HepG2 (cell line): ENCODE measurements at regions not wholly inside any gene's neighbourhood (a gene's known extent, or its start where the extent isn't known, plus 50 kb on each side); places are given as distances from the start of the nearest gene placed in this dataset.

Experiments used
- CREB1 ChIP-seq, 2 experiments: fragments of 450-650 bp in 1 of 2; IDR thresholded peaks; 2 replicates each; pipeline ENCODE4 v1.6.1; 2016 to 2017; ENCODE audit warnings: control low read depth in 1 of 2, mild to moderate bottlenecking in 1 of 2, missing compliant biosample characterization in 1 of 2, missing genetic modification characterization in 1 of 2
- HOXA7 ChIP-seq: sonication (generic); formaldehyde crosslinking; IDR thresholded peaks from 2 replicates; pipeline ENCODE4 v1.8.1; 2022; ENCODE audit warnings: mild to moderate bottlenecking, missing genetic modification reagents, moderate library complexity
- IRF2 ChIP-seq: IDR thresholded peaks from 2 replicates; pipeline ENCODE4 v1.6.1; 2018; ENCODE audit warnings: missing genetic modification reagents, missing compliant biosample characterization
- NFE2 ChIP-seq: sonication (generic); formaldehyde crosslinking; IDR thresholded peaks from 2 replicates; pipeline ENCODE4 v1.4.0; 2020; ENCODE audit warnings: missing genetic modification reagents
- PCBP1 ChIP-seq: fragments of 200-400 bp; formaldehyde crosslinking; IDR thresholded peaks from 2 replicates; pipeline ENCODE4 v1.6.1; 2017; ENCODE audit warnings: mild to moderate bottlenecking, low read depth, low read length, borderline replicate concordance
- PITX1 ChIP-seq: sonication (generic); formaldehyde crosslinking; IDR thresholded peaks from 2 replicates; pipeline ENCODE4 v1.5.1; 2020; ENCODE audit warnings: mild to moderate bottlenecking, missing genetic modification reagents
- RNF2 ChIP-seq: fragments of 450-650 bp; conservative IDR thresholded peaks from 2 replicates; pipeline ENCODE4 v1.6.1; 2016; ENCODE audit warnings: low read depth
- TBL1XR1 ChIP-seq: fragments of 150-350 bp; IDR thresholded peaks from 2 replicates; pipeline ENCODE4 v1.6.1; 2014; ENCODE audit warnings: borderline replicate concordance, low read length; ENCODE audit not compliant: partially characterized antibody
- TCF7 ChIP-seq: sonication (generic); IDR thresholded peaks from 2 replicates; pipeline ENCODE4 v1.6.1; 2016; ENCODE audit warnings: antibody characterized with exemption, low read depth
- TIGD3 ChIP-seq: sonication (generic); formaldehyde crosslinking; IDR thresholded peaks from 2 replicates; pipeline ENCODE4 v1.5.1; 2020; ENCODE audit warnings: mild to moderate bottlenecking, missing genetic modification reagents, borderline replicate concordance
- XBP1 ChIP-seq: sonication (generic); formaldehyde crosslinking; IDR thresholded peaks from 2 replicates; pipeline ENCODE4 v1.5.0; 2020; ENCODE audit warnings: missing genetic modification reagents
- ZBTB10 ChIP-seq: sonication (generic); formaldehyde crosslinking; IDR thresholded peaks from 2 replicates; pipeline ENCODE4 v1.4.0; 2020; ENCODE audit warnings: missing genetic modification reagents, borderline replicate concordance
- ZFY ChIP-seq: sonication (generic); formaldehyde crosslinking; IDR thresholded peaks from 2 replicates; pipeline ENCODE4 v1.4.0; 2020; ENCODE audit warnings: missing genetic modification reagents
- ZNF225 ChIP-seq: sonication (generic); formaldehyde crosslinking; IDR thresholded peaks from 2 replicates; pipeline ENCODE4 v1.4.0; 2020; ENCODE audit warnings: mild to moderate bottlenecking, missing genetic modification reagents
- ZNF335 ChIP-seq: sonication (generic); formaldehyde crosslinking; IDR thresholded peaks from 2 replicates; pipeline ENCODE4 v1.4.0; 2020; ENCODE audit warnings: missing genetic modification reagents
- ZNF605 ChIP-seq: sonication (generic); formaldehyde crosslinking; IDR thresholded peaks from 2 replicates; pipeline ENCODE4 v1.8.0; 2022; ENCODE audit warnings: mild to moderate bottlenecking, missing genetic modification reagents
- ZNF674 ChIP-seq: sonication (generic); formaldehyde crosslinking; IDR thresholded peaks from 2 replicates; pipeline ENCODE4 v1.5.0; 2020; ENCODE audit warnings: low read depth, mild to moderate bottlenecking, missing genetic modification reagents
- ZNF740 ChIP-seq: sonication (generic); formaldehyde crosslinking; IDR thresholded peaks from 2 replicates; pipeline ENCODE4 v1.4.0; 2020; ENCODE audit warnings: missing genetic modification reagents
- ZSCAN20 ChIP-seq: sonication (generic); formaldehyde crosslinking; IDR thresholded peaks from 2 replicates; pipeline ENCODE4 v1.4.0; 2020; ENCODE audit warnings: missing genetic modification reagents, mild to moderate bottlenecking, borderline replicate concordance
- TF ChIP-seq, protein P1 (sequence below): sonication (generic); formaldehyde crosslinking; IDR thresholded peaks from 2 replicates; pipeline ENCODE4 v1.5.1; 2020; ENCODE audit warnings: mild to moderate bottlenecking, missing genetic modification reagents, borderline replicate concordance

DNA sequence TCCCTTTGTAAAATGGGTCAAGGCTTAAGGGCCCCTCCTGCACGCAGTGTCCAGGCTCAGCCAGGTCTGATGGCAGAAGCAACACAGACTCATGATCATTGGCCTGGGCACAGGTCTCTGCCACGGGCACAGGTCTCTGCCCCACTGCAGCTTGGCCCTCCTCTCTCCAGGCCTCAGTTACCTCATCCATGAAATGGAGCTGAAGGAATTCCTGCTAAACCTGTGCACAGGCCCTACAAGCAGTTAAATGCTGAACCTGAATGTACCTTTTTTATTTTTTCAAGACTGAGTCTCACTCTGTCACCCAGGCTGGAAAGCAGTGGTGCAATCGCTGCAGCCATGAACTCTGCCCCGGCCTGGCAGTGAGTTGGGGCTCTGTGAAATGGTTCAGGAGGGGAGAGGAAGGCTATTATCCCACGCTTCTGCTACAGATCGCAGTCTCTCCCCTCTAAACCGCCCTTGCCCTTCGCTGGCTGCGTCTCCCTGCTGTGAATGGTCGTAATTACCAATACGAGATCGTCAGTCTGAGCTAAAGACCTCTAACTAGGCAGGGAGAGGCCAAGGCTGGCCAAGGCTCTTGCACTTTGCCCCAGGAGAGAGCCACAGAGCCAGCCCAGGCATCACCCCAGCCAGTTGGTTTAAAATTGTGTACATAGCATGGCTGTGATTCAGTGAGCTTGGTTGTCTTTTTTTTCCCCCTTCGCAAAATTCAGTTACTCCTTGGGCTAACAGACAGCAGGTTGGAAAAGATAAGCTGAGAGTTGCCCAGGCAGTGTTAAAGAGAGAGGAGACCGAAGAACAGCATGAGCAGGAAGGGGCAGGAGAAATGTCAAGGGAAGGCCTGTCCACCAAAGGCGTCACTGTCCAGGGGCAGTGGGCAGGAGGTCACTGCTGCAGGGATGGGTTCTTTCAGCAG is 93.0 kb upstream of the KCTD7 start (continued):
- no peak for TF ChIP-seq ZBTB10
- TF ChIP-seq HOXA7 (CRISPR knock-in tag): no peak
- no peak for TF ChIP-seq ZNF740
- TF ChIP-seq ZNF674 (CRISPR knock-in tag): no peak
- peak; percentile 18; the same call in 1 of the 2 replicates for TF ChIP-seq TIGD3 (CRISPR knock-in tag)
- no peak for TF ChIP-seq ZSCAN20
- no peak for TF ChIP-seq ZNF335
- TF ChIP-seq IRF2 (CRISPR knock-in tag): 0 out of 2 replicates have a peak, but pooled peaks have one; percentile 21
- TF ChIP-seq CREB1 (IDR thresholded peaks at IDR 0.05): no peak
- TF ChIP-seq CREB1 (CRISPR knock-in tag; IDR thresholded peaks at IDR 0.05): no peak
- TF ChIP-seq PITX1 (CRISPR knock-in tag): peak; percentile 90
- peak; percentile 75; the same call in 1 of the 2 replicates for TF ChIP-seq ZFY (CRISPR knock-in tag)
- no peak; the same call in 1 of the 2 replicates for TF ChIP-seq RNF2
- TF ChIP-seq PCBP1: no peak
- no peak for TF ChIP-seq NFE2
- TF ChIP-seq ZNF225 (CRISPR knock-in tag): no peak
- no peak for TF ChIP-seq TCF7
- TF ChIP-seq XBP1: no peak
- TF ChIP-seq, protein P1, sequence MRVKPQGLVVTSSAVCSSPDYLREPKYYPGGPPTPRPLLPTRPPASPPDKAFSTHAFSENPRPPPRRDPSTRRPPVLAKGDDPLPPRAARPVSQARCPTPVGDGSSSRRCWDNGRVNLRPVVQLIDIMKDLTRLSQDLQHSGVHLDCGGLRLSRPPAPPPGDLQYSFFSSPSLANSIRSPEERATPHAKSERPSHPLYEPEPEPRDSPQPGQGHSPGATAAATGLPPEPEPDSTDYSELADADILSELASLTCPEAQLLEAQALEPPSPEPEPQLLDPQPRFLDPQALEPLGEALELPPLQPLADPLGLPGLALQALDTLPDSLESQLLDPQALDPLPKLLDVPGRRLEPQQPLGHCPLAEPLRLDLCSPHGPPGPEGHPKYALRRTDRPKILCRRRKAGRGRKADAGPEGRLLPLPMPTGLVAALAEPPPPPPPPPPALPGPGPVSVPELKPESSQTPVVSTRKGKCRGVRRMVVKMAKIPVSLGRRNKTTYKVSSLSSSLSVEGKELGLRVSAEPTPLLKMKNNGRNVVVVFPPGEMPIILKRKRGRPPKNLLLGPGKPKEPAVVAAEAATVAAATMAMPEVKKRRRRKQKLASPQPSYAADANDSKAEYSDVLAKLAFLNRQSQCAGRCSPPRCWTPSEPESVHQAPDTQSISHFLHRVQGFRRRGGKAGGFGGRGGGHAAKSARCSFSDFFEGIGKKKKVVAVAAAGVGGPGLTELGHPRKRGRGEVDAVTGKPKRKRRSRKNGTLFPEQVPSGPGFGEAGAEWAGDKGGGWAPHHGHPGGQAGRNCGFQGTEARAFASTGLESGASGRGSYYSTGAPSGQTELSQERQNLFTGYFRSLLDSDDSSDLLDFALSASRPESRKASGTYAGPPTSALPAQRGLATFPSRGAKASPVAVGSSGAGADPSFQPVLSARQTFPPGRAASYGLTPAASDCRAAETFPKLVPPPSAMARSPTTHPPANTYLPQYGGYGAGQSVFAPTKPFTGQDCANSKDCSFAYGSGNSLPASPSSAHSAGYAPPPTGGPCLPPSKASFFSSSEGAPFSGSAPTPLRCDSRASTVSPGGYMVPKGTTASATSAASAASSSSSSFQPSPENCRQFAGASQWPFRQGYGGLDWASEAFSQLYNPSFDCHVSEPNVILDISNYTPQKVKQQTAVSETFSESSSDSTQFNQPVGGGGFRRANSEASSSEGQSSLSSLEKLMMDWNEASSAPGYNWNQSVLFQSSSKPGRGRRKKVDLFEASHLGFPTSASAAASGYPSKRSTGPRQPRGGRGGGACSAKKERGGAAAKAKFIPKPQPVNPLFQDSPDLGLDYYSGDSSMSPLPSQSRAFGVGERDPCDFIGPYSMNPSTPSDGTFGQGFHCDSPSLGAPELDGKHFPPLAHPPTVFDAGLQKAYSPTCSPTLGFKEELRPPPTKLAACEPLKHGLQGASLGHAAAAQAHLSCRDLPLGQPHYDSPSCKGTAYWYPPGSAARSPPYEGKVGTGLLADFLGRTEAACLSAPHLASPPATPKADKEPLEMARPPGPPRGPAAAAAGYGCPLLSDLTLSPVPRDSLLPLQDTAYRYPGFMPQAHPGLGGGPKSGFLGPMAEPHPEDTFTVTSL (CRISPR knock-in tag): peak; percentile 90
- TF ChIP-seq ZNF605 (CRISPR knock-in tag): peak; percentile 42
- no peak for TF ChIP-seq TBL1XR1
